ENCODE measurements at regions not wholly inside any gene's neighbourhood (a gene's known extent, or its start where the extent isn't known, plus 50 kb on each side); places are given as distances from the start of the nearest gene placed in this dataset.
"Not testable (repeated sequence)": the region's sequence is repeated elsewhere in the genome, so short reads cannot be mapped to it uniquely, and the experiment has no call there.

DNA sequence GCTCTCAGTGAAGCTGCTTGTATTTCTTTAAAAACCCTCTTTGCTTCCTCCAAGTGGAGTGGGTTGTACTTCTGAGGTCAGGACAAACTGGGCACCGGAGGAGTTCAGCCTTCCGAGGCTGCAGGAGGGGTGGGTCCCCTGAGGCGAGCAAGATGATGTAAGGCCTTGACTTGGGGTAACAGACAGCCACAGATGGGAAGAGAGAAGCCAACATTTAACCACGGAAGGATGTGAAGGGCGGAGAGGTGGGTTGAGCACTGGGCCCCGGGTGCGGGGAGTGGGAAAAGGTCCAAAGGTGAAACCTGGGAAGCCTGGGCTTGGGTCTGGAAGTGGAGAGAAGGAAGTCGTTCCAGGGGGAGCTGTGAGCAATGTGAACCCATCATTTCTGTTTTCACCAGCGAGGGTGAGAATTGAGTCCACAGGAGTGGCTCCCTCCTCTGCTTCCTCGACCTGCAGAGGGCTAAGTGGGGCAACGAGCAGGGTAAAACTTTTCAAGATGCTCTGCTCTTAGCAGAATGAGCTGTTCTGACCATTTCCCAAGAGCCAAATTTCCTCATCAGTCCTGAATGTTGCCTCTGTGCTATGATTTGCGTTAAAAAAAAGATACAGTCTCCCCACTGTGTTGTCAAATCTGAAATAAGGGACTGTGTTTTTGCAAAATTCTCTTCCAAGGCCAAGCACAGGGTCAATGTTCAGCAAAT lies 137.7 kb upstream of the CRHR1 start:
- DNase-seq (ENCODE audit: low read depth in 3 of 3) = no peak

DNA sequence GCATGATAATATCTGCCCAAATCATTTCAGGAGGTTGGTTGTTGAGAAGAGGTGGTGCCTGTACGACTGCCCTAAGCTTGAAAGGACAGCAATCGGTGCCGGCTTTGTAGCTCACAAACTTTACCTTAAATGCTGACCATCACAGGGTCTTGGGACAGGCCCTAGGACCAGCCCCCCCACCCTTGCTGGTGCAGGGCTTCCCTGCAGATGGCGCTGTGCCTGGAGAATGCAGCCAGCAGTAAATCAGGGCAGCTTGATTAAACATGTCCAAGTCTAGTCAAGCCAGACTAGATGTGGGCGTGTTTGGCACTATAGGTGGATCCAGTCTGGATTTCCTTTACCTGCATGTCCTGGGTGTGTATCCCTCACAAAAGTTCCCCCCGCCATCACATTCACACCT lies 135.5 kb upstream of the CRHR1 start:
- no peak for DNase-seq (ENCODE audit: low read depth in 3 of 3)

DNA sequence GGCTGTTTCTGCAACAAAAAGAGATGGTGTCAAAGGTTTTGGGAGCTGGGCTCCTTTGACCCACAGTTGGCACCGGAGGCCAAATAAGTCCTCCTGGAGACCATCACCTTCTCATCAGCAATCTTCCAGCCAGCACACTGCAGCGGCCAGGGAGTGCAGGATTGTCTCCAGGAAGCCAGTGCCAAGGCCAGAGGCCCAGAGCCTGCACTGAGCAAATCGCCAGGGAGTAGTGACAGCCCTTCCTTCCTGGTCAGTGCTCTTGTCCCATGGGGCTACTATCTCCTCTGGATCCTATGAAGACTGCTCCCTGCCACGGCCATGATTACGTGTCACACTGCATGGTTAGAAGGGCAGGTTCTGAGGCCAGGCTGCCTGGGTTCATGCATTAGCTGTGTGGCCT lies 134.3 kb upstream of the CRHR1 start:
- DNase-seq (ENCODE audit: low read depth in 3 of 3) = no peak

DNA sequence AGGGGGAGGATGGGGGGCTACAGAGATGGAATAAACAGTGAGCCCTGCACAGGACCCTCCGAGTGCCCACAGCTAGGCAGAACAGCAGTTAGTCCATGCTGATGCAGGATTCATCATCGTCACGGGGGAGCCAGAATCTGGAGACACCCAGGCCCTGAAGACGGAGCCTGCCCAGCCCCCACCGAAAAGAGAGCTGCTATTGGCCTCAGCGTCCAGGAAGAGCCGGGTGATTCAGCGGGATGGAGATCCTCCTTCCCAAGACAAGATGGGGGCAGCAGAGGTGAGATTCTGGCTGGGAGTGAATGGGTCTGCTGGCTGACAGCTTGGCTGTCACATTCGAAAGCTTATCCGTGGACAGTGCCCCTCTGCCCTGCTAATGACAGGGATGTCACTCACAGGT lies 133.6 kb upstream of the CRHR1 start:
- no peak for DNase-seq (ENCODE audit: low read depth in 3 of 3)

DNA sequence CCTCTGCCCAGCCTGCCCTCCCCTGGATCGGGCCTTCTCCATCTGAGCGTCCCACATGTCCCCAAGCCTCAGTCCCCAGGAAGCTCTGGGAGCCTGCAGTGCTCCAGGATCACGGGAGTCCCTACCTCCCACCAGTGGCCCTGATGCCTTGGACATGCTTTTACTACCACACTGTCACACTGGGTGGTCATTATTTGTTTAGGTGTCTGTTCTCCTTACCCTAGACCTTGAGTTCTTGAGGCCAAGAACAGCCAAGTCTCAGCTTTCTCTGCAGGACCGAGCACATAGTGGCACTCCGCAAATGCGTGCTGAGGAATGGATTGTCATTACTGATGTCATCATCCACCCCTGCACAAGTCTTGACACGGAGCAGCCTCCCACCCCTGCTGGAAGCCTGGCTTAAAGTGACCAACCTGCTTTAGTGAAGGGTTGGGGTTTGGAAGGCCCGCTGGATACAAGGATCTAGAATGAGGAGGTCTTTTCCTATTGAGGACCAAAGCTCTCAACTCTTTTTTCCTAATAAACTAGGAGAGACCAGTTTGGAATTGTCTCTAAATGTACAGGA lies 132.9 kb upstream of the CRHR1 start:
- DNase-seq (ENCODE audit: low read depth in 3 of 3) = no peak

DNA sequence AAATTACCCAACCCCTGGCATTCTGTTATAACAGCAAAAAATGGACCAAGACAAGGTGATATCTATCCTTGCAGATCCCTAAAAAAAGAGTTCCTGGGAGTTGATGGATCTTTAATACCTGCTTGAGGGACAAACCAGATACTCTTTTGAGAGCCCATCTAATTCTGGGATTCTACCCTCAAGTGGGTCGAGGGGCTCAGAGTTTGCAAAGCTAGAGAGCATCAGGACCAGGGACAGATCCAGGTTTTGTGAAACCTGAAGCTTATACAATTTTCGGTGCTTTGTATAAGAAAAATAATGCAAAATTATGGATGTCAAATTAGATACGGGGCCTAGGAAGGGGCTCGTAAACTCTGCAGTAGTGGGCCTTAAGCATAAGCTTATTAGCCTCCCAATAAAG lies 130.5 kb upstream of the CRHR1 start:
- no peak for DNase-seq (ENCODE audit: low read depth in 3 of 3)

DNA sequence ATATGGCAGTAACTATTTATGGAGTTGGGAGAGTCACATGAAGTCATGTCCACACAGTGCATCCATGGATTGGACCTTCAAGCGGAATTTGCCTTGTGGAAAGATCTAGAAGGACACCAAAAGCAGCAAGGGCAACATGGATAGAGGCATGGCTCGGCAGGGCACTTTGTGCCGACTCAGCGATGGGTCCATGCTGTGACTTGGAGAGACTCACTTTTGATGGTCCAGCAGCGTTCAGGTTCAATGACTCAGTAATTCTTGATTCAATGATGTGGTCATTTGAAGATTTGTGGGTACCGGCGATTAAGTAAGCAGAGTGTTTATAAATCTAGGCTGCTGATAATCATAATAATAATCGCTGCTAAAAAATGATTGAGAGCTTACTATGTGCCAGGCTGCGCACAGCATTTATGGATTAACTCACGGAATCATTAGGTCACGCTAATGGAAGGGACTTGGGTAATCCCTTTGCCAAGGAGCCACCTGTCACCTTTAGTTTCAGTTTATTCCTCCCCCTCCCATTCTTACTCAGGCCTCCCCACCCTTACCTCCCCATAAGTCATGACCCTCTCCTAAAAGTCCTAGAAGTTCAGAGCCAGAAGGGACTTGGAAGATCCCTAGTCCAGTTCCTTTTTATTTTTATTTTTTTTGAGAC lies 127.5 kb upstream of the CRHR1 start:
- no peak for DNase-seq (ENCODE audit: low read depth in 3 of 3)

DNA sequence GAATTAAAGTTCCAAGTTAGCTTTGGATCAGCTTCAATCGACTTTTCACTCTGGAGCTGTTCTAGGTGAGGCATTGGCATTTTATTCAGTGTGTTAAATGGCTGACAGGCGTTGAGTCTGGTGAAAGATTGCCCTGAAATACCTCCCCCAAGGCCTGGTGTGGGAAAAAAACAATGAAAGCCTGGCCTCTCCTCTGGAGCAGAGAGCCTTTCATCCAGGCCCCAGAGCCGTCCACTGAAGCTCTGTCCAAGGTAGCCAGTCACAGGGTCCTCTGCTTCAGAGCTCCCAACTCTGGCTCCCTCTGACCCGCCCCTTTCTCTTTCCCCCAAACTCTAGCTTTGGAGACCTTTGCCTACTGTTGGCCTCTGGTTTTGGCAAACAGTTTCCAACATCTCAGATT lies 123.6 kb upstream of the CRHR1 start:
- DNase-seq (ENCODE audit: low read depth in 3 of 3) = no peak

DNA sequence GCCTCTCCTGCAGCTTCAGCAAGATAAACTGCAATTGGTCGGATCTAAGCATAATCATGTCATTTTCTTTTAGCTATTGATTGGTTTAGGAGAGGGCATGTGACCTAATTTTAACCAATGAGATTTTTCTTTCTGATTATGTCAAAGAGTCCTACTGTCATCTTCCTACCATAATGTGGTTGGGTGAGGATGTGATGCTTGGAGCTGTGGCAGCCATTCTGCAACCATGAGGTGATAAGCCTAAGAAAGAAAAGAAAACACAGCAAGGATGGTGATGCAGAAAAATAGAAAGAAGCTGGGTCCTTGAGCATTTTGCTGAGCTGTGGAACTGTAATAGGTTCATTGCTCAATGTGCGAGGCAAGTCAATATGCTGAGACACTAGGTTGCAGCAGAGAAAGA lies 121.7 kb upstream of the CRHR1 start:
- DNase-seq (ENCODE audit: low read depth in 3 of 3) = no peak

DNA sequence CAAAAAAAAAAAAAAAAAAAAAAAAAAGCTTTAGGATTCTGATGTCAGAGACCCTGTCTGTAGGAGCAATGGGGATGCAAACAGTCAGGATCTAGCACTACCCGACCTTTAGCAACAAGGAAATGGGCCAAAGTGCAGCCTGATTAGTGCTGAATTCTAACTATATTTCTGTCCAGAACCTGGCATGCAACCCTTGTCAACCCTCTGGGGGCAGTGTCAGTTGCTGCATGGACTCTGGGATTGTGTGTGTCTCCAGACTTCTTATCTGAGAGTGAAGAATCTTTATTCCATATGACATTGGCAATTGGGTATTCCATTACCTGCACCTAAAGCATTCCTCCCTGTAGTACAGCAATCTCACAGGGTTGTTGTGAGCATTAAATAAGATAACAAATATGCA lies 120.3 kb upstream of the CRHR1 start:
- no peak for DNase-seq (ENCODE audit: low read depth in 3 of 3)

DNA sequence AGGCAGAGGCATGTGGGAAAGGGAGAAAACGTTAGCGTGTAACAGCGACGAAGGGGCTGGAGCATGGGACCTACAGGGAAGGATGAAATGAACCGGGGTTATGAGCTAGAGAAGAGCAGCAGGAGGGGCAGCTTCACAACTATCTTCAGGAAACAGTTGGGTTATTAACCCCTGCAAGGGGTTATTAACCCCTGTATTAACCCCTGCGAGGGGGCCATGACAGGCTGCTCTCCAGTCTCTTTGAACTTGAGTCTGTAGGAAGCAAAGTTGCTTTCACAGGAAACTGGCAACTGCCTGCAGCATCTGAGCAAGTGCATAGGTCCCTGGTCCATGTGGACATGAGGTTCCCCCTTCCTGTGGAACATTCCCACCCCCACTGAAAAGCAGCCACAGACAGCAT lies 119.2 kb upstream of the CRHR1 start:
- DNase-seq (ENCODE audit: low read depth in 3 of 3) = no peak

DNA sequence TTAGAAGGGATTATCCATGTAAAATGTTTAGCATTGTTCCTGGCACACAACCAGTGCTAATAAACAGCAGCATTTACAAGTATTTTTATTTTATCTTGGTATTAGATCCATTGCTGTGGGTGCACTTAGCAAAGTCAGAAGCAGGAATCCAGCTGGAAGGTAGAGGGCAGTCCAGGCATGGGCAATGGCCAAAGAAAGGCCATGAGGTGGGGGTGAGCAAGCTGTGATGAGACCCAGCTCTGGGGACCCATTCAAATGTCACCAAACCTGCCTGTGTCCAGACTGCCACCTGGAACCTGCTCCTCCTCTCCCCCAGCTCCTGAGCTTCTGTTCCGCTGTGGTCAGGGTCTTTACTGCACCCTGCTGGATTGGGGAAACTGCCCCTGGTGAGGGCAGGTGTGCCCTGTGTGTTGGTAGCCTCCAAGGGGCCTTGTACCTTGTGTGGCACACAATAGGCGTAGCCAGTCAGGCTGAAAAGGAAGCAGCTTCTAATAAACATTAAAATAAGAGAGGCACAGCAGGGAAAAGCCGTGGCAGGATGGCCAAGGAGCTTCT lies 118.0 kb upstream of the CRHR1 start:
- no peak for DNase-seq (ENCODE audit: low read depth in 3 of 3)

DNA sequence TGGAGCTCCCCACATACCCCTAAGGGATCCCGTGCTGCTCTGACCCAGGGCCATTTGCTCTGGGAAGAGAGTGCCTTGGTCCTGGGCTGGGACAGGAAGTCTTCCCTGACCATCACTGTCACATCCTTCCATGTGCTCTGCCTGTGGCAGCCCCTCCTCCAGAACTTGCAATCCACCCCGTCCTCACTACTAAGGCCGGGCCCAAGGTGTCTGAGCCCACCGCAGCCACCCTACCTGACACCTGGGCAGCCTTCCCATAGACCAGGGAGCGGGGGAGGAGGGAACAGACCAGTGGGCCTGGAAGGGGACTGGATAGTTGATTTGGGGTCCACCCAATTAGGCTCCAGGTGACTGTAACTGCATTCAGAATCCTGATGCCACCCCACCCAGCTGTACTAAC lies 117.5 kb upstream of the CRHR1 start:
- DNase-seq (ENCODE audit: low read depth in 3 of 3) = no peak

DNA sequence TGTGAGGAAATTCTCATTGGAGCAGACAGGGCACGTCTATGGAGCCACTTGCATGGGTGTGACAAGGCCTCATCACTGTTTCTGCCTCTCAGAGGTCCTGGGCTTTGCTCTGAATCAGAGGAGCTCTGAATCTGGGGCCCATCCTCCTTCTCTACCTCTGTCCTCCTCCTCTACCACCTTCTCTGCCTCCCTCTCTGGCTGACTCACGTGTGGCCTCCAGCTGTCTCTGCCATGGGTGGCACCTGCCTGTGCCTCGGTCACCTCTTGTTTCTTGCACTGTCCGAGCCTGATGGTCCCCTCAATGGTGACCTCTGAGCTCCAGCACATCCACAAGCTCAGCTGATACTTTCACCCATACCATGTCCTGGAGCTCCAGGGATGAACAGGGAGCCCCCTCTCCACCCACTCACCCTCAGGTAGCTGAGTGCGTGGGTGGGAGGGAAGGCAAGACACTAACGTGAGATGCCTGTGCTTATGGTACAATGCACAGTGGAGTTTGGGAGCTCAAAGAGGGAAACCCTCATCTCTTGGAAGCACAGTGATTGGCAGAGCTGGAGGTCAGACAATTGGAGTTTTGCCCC lies 116.4 kb upstream of the CRHR1 start:
- DNase-seq (ENCODE audit: low read depth in 3 of 3) = no peak

DNA sequence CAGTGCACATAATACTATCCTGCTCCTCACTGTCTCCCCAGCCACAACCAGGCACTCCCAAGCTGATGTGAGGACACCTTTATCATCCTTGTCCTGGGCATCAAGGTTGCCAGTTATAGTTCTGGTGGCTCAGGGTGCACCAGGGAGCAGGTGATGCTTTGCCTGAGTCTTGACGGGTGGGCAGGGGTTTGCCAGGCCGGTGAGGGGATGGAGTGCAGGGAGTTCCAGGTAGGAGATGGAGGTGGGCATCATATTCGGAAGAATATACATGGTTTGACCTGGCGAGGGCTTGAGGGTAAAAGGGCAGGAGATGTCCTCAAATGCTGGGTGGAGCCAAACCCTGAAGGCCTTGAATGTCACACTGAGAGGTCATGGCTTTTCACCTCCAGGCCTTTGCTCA lies 115.8 kb upstream of the CRHR1 start:
- DNase-seq (ENCODE audit: low read depth in 3 of 3) = no peak

DNA sequence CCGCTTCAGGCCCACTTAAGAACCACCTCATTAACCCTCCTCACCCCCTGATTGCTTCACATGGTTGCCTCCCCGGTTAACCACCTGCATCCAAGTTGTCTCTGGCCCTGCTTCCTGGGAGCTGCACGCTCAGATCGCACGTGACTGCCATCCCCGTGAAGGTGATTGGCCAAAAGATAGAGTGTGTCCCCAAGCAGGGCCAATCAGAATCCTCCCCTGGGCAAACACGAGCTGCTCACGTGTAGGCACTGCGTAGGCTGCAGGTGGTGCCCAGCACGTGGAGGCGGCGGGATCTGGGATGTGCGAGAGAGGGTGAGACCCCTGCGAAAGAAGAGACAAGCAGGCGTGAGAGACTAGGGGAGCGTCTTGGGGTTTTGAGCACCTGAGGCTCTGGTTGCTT lies 111.8 kb upstream of the CRHR1 start:
- DNase-seq (ENCODE audit: low read depth in 3 of 3) = no peak

DNA sequence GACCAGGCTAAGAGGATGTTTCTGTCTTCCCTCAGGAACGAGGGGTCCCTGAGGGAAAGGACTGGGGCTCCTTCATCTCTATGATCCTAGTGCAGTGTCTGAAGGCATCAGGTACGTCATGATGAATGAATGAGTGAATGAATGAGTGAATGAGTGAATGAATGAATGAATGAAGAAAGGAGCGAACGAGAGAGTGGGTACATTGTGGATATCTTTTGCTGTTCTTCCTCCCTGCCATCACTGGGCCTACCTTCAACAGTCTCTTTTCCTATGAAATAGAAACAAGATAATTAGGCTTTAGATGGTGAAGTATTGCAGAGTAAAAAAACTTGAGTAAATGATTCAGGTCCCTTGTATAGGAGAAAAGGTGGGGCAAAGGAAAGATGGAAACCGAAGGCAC lies 111.3 kb upstream of the CRHR1 start:
- no peak for DNase-seq (ENCODE audit: low read depth in 3 of 3)

DNA sequence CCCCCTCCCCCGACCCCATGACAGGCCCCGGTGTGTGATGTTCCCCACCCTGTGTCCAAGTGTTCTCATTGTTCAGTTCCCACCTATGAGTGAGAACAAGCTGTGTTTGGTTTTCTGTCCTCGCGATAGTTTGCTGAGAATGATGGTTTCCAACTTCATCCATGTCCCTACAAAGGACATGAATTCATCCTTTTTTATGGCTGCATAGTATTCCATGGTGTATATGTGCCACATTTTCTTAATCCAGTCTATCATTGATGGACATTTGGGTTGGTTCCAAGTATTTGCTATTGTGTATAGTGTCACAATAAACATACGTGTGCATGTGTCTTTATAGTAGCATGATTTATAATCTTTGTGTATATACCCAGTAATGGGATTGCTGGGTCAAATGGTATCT lies 110.4 kb upstream of the CRHR1 start:
- DNase-seq (ENCODE audit: low read depth in 3 of 3) = not testable (repeated sequence)

DNA sequence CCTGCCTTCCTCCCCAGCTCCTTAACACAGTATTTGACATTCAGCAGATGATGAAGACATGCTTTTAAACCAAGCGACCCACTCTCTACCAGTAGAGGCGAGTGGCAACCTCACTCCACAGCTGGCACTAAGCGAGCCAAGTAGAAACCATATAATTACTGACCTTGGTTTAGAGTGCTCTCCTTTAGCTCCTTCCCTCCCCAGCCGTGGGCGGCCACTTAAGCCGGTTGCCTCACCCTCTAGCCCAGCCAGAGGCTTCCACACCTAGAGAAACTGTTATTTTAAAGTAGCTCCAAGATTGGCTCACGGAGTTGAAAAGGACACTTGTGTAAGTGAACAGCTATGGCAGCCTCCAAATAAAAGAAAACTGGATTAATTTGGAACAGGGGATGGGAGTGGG lies 109.1 kb upstream of the CRHR1 start:
- DNase-seq (ENCODE audit: low read depth in 3 of 3) = no peak

DNA sequence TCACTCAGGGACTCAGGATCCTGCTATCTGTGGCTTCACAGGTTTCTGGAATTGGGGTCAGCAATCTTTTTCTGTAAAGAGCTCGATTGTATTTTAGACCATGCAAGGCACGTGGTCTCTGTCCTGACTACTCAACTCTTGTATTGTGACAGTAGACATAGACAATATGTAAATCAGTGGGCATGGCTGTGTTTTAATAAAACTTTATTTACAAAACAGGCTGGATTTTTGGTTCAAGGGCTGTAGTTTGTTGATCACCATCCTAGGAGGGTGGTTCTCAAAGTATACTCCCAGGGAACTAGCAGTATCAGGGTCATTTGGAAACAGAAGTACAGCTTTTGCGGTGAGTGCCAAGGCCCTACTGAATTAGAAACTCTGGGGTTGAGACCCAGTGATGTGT lies 108.2 kb upstream of the CRHR1 start:
- no peak for DNase-seq (ENCODE audit: low read depth in 3 of 3)

DNA sequence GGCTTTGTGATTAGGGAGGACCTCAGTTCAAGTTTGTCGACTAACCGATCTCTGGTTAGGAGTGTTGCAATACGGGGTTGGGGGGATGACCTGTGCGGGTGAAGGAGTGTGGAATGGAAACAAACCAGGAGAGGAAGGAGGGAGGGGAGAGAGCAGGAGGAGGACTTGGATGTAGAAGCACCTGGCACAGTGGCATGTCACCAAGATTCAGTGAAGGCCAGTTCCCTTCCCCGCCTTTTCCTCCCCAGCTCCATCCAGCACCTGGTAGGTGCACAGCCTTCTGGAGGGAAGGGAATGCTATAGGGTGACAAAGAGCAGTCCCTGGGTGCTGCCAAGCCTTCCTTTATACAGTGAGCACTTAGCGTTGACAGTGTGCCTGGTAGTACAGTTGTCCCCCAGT lies 107.4 kb upstream of the CRHR1 start:
- DNase-seq (ENCODE audit: low read depth in 3 of 3) = no peak

DNA sequence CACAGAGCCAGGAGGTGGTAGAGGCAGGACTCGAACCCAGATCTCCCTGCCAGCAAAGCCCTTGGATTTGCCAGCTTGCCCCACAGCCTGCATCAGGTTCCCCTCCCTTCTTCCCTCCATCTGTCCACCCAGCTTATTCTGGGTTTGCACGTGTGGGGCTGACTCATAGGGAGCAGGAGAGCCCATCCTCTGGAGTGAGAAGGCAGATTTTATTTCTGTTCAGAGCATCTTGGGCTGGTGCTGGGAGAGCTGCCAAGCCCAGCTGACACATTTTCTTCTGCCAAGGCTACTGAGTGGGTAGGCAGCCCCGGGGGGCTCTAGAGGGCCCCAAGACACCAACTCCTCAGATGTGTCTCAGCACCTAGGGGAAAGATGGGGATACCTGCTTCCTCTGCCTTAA lies 106.3 kb upstream of the CRHR1 start:
- no peak for DNase-seq (ENCODE audit: low read depth in 3 of 3)

DNA sequence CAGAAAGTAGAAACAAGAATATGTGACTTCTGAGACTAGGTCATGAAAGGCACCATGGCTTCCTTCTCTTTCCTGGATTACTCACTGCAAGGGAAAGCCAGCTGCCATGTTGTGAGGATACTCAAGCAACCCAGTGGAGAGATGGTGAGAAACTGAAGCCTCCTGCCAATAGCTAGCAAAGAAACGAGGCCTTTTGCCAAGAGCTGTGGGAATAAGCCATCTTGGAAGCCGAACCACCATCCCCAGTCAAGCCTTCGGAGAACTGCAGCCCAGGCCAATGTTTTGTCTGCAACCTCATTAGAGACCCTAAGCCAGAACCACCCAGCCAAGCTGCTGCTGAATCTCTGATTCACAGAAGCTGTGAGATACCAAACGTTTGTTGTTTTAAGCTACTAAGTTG lies 104.7 kb upstream of the CRHR1 start:
- no peak for DNase-seq (ENCODE audit: low read depth in 3 of 3)

Data from stimulated activated CD4-positive, alpha-beta T cell treated with anti-CD3 and anti-CD28 coated beads, TNF-alpha, amount 100 ng/mL, for 24 hours (primary cell).